ENCODE measurements at regions not wholly inside any gene's neighbourhood (a gene's known extent, or its start where the extent isn't known, plus 50 kb on each side); places are given as distances from the start of the nearest gene placed in this dataset.
A peak's percentile ranks its signal among the peaks of the same experiment; 100 is the strongest.

DNA sequence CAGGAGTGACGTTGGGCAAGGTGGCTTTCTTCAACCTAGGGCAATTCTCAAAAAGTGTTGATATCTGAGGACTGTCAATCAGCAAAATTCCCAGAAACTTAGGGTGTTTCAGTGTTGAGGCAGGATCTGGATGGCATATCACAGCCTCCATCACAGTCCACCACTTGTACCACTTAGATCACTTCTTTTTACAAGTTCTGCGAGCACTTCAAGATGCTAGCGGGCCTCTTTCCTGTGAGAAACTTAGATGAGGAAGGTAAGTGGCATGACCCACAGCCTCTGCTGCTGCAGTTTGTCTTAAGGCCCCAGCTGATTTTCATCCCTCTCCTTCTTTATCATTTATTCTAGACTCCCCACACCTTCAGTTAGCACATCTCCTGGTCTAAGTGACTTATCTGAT, 295.4 kb upstream of the ZNF521 start:
- no peak for DNase-seq (ENCODE audit: low spot score)

- DNase-seq (ENCODE audit: low spot score) = no peak
Measured at GRCh38 chr18:25646971-25647370, 295.0 kb upstream of the ZNF521 start.

- DNase-seq (ENCODE audit: low spot score) = no peak
Measured at GRCh38 chr18:25639596-25639995, 287.6 kb upstream of the ZNF521 start.

DNA sequence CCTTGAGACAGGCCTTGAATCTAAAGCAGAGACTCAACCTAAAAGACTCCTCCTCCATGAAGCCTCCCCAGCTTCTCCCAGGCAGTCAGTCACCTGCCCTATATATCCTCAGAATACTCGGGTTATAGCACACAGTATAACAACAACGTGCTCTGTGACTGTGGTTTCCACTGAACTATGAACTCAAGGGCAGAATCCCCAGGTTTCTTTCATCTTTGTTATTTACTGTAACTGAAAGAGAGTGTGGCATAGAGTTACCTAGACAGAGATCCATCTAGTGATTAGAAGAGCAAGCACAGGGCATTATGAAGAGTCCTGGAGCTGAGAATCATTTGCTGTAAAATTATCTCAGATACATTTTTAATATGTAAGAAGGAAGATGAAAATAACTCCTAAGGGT, 281.6 kb upstream of the ZNF521 start:
- DNase-seq (ENCODE audit: low spot score) = no peak

DNA sequence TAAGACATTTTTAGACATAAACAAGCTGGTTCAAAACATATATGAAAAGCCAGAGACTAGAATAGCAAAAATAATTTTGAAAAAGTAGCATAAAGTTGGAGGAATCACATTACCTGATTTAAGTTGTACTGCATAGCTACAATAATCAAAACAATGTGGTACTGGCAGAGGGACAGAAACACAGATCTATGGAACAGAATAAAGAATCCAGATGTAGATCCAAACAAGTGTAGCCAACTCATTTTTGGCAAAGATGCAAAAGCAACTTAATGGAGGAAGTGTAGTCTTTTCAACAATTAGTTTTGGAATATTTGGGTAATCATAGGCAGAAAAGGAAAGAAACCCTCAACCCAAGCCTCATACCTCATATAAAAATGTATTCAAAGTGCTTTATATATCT, 278.7 kb upstream of the ZNF521 start:
- no peak for DNase-seq (ENCODE audit: low spot score)

- no peak for DNase-seq (ENCODE audit: low spot score)
Measured at GRCh38 chr18:25621682-25622081, 269.7 kb upstream of the ZNF521 start.

GRCh38 chr18:25621144-25621543, 269.2 kb upstream of the ZNF521 start:
- DNase-seq (ENCODE audit: low spot score) = no peak

GRCh38 chr18:25614168-25614567, 262.2 kb upstream of the ZNF521 start:
- DNase-seq (ENCODE audit: low spot score) = no peak

- DNase-seq (ENCODE audit: low spot score) = no peak
Measured at GRCh38 chr18:25612466-25612865, 260.5 kb upstream of the ZNF521 start.

- no peak for DNase-seq (ENCODE audit: low spot score)
Measured at GRCh38 chr18:25608091-25608490, 256.1 kb upstream of the ZNF521 start.

GRCh38 chr18:25604894-25605597, 253.1 kb upstream of the ZNF521 start:
- no peak for DNase-seq (ENCODE audit: low spot score)

- DNase-seq (ENCODE audit: low spot score) = peak; percentile 18
Measured at GRCh38 chr18:25604196-25604893, 252.4 kb upstream of the ZNF521 start.

- no peak for DNase-seq (ENCODE audit: low spot score)
Measured at GRCh38 chr18:25599443-25599842, 247.5 kb upstream of the ZNF521 start.

DNA sequence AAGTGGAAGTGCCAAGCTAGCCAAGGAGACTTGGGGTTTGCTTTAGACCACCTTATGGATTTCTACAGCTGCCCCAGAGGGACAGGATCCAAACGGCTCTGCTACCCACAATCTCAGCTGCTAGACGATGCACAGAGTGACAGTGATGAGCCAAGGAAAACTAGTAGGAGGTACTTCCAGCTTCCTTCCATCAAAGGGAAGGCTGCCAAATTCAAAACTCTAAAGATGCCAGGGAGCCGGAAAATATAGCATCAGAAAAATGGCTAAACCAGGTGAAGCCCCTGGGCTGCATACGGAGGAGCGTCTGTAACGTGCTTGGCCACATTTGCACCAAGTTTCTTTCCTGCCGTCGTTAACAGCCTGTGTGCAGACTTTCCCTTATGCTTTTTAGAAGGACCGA, 245.5 kb upstream of the ZNF521 start:
- DNase-seq (ENCODE audit: low spot score) = no peak

GRCh38 chr18:25595274-25596060, 243.5 kb upstream of the ZNF521 start:
- no peak for DNase-seq (ENCODE audit: low spot score)

DNA sequence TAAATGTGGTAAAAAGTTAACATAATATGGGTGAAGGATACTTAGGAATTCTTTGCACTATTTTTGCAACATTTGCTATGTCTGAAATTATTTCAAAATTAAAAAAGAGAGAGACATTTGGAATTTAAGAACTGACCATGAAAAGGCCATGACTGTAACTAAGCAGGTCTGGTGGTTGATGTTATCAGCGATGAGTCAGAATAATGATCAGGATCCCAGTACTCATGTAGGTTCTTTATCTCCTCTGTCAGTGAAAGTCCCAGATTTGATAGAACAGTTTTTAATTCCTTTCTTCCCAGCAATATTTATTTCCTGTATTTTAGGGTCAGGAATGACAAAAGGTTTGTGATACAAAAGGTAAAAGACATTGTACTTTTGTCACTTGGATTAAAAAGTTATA, 242.4 kb upstream of the ZNF521 start:
- DNase-seq (ENCODE audit: low spot score) = no peak

- no peak for DNase-seq (ENCODE audit: low spot score)
Measured at GRCh38 chr18:25592804-25593360, 240.9 kb upstream of the ZNF521 start.

- no peak for DNase-seq (ENCODE audit: low spot score)
Measured at GRCh38 chr18:25590456-25590855, 238.5 kb upstream of the ZNF521 start.

GRCh38 chr18:25587545-25587944, 235.6 kb upstream of the ZNF521 start:
- no peak for DNase-seq (ENCODE audit: low spot score)

DNA sequence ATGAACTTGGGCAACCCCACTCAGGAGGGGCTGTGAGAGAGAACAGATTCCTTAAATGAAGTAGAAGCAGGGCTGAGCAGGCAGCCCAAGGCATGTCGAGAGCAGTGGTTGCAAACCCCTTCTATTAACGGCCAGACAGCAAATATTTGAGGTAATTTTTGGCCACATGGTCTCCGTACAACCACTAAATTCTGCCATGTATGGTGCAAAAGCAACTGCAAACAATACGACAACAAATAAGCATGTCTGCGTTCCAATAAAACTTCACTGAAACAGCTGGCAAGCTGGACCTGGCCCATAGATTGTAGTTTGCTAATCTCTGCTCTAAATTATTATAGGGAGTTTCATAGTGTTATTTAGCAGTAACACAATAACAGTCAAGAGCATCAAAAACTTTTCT, 217.0 kb upstream of the ZNF521 start:
- DNase-seq (ENCODE audit: low spot score) = no peak

GRCh38 chr18:25563816-25564683, 212.1 kb upstream of the ZNF521 start:
- no peak for DNase-seq (ENCODE audit: low spot score)

All from umbilical cord (tissue), 1 donor.